CD14-positive monocyte (primary cell): ENCODE measurements at regions not wholly inside any gene's neighbourhood (a gene's known extent, or its start where the extent isn't known, plus 50 kb on each side); places are given as distances from the start of the nearest gene placed in this dataset.

ENCODE experiments used
- DNase-seq, 3 donors: peaks; one replicate each; pipeline ENCODE4 v3.0.0-alpha.2; 2011 to 2022
- H2AFZ ChIP-seq: 2 replicates; pipeline ENCODE4 v1.6.0; 2012; ENCODE audit warnings: mild to moderate bottlenecking, low read depth, low read length, inconsistent platforms; ENCODE audit not compliant: insufficient read depth, poor library complexity, severe bottlenecking
- H3K27ac ChIP-seq, 2 donors: 1 replicate in 1 of 2; 2 replicates in 1 of 2; pipeline ENCODE4 v1.5.1; 2012 to 2013; ENCODE audit warnings: low read length in 2 of 2, control low read depth in 1 of 2, inconsistent platforms in 1 of 2, low read depth in 1 of 2, mild to moderate bottlenecking in 1 of 2
- H3K27me3 ChIP-seq, 2 donors: one replicate each; pipeline versions ENCODE4 v1.6.0 to v1.6.1; 2011 to 2013; ENCODE audit warnings: low read length in 2 of 2; ENCODE audit not compliant: control insufficient read depth in 2 of 2, insufficient read depth in 2 of 2
- H3K36me3 ChIP-seq, 2 donors: replicated peaks in 1 of 2; 1 replicate in 1 of 2; 2 replicates in 1 of 2; pipeline versions ENCODE4 v1.5.1 to v1.6.1; 2012 to 2013; ENCODE audit warnings: low read length in 2 of 2, control low read depth in 1 of 2, inconsistent platforms in 1 of 2, mild to moderate bottlenecking in 1 of 2; ENCODE audit not compliant: insufficient read depth in 2 of 2, control insufficient read depth in 1 of 2
- H3K4me1 ChIP-seq, 2 donors: 1 replicate in 1 of 2; 2 replicates in 1 of 2; pipeline versions ENCODE4 v1.5.1 to v1.6.1; 2012 to 2013; ENCODE audit warnings: low read length in 2 of 2, control low read depth in 1 of 2, inconsistent platforms in 1 of 2, mild to moderate bottlenecking in 1 of 2, moderate library complexity in 1 of 2; ENCODE audit not compliant: insufficient read depth in 2 of 2, control insufficient read depth in 1 of 2
- H3K4me2 ChIP-seq: replicated peaks from 2 replicates; pipeline ENCODE3; 2012; ENCODE audit warnings: low read length, moderate library complexity, mild to moderate bottlenecking; ENCODE audit not compliant: poor library complexity, severe bottlenecking; ENCODE audit errors: extremely low read depth
- H3K4me3 ChIP-seq, 3 experiments: fragments of 200-600 bp in 1 of 3; sonication (generic) in 1 of 3; replicated peaks in 1 of 3; 1 replicate in 2 of 3; 2 replicates in 1 of 3; pipeline ENCODE4 v1.5.1; 2011 to 2013; ENCODE audit warnings: low read length in 3 of 3, mild to moderate bottlenecking in 3 of 3, control low read depth in 2 of 3, low read depth in 2 of 3, inconsistent platforms in 1 of 3, moderate library complexity in 1 of 3
- H3K79me2 ChIP-seq: 2 replicates; pipeline ENCODE4 v1.6.0; 2012; ENCODE audit warnings: mild to moderate bottlenecking, control low read depth, inconsistent platforms, low read length, moderate library complexity; ENCODE audit not compliant: insufficient read depth
- H3K9ac ChIP-seq: 2 replicates; pipeline ENCODE4 v1.6.0; 2017; ENCODE audit warnings: low read length, mild to moderate bottlenecking; ENCODE audit not compliant: insufficient read depth, poor library complexity, severe bottlenecking
- H3K9me3 ChIP-seq, 2 donors: replicated peaks in 1 of 2; 1 replicate in 1 of 2; 2 replicates in 1 of 2; pipeline versions ENCODE4 v1.5.1 to v1.6.1; 2012 to 2013; ENCODE audit warnings: low read length in 2 of 2, control low read depth in 1 of 2; ENCODE audit not compliant: control insufficient read depth in 1 of 2, insufficient read depth in 1 of 2
- H4K20me1 ChIP-seq: 2 replicates; pipeline ENCODE4 v1.6.0; 2012; ENCODE audit warnings: mild to moderate bottlenecking, low read length, control low read depth, moderate library complexity; ENCODE audit not compliant: insufficient read depth
- H3K27ac Mint-ChIP-seq, 7 donors: one replicate each; pipeline ENCODE4 v1.8.0; 2020; ENCODE audit warnings: mild to moderate bottlenecking in 7 of 7, mixed read lengths in 7 of 7, moderate library complexity in 6 of 7, inconsistent platforms in 2 of 7
- H3K27me3 Mint-ChIP-seq, 3 donors: one replicate each; pipeline ENCODE4 v1.8.0; 2021 to 2022; ENCODE audit warnings: low read depth in 3 of 3, mild to moderate bottlenecking in 3 of 3, mixed read lengths in 3 of 3, moderate library complexity in 3 of 3, inconsistent platforms in 1 of 3
- H3K36me3 Mint-ChIP-seq, 2 donors: one replicate each; pipeline ENCODE4 v1.8.0; 2020; ENCODE audit warnings: mixed read lengths in 2 of 2, inconsistent platforms in 1 of 2, mild to moderate bottlenecking in 1 of 2
- H3K4me1 Mint-ChIP-seq: one replicate; pipeline ENCODE4 v1.8.0; 2020; ENCODE audit warnings: mild to moderate bottlenecking, mixed read lengths
- H3K4me3 Mint-ChIP-seq, 2 donors: one replicate each; pipeline ENCODE4 v1.8.0; 2020; ENCODE audit warnings: mild to moderate bottlenecking in 2 of 2, mixed read lengths in 2 of 2, moderate library complexity in 1 of 2
- H3K9me3 Mint-ChIP-seq, 7 donors: one replicate each; pipeline ENCODE4 v1.8.0; 2020 to 2022; ENCODE audit warnings: mixed read lengths in 7 of 7, mild to moderate bottlenecking in 6 of 7, moderate library complexity in 6 of 7, inconsistent platforms in 2 of 7
- WGBS: methylation state at CpG from one replicate; pipeline ENCODE4 v1.1.5; 2013; ENCODE audit warnings: missing lambda C conversion rate; ENCODE audit not compliant: insufficient coverage; 5-methylcytosine and 5-hydroxymethylcytosine counted together
- intact Hi-C, 2 donors: fragments of 100-400 bp; cut with micrococcal nuclease; formaldehyde crosslinking; loops; one replicate each; pipeline versions ENCODE4 v1.15.0 to v1.15.1; 2023
- TF ChIP-seq, protein P1 (sequence below): fragments of 200-600 bp; IDR thresholded peaks from one replicate; pipeline ENCODE4 v1.8.0; 2022; ENCODE audit warnings: antibody characterized with exemption, mild to moderate bottlenecking

DNA sequence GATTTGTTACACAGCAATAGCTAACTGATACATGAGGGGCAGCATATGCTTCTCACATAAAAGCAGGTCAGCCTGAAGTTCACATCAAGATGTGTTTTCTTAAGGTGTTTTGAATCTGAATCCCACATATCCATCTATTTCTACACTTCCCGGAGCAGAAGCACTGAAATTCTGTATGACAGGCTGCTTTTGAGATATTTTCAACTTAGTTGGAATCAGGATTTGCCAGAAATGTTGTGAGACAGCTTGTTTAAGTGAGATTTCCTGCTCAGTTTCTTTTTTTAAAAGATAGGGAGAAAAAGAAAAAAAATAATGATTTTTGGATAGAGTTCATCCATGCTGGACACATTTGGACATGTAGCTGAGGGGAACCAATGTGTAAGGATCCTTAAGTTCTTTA lies 501.5 kb upstream of the CELF4 start:
- Histone ChIP-seq H2AFZ (no peak overlapping the region), H3K4me2 (no peak overlapping the region), H3K27me3 (no peaks in the 10 kb centered on the region), H3K27ac (no peak overlapping the region), H3K4me3 (no peak overlapping the region), H3K36me3 (no peaks in the 10 kb centered on the region), H3K4me1 (no peaks in the 10 kb centered on the region), H4K20me1 (no peaks in the 10 kb centered on the region), H3K9me3 (peaks cover 0 to 12% of the 10 kb centered on the region in 2 donors), H3K79me2 (no peaks in the 10 kb centered on the region), H3K9ac (no peak overlapping the region)
- intact Hi-C loops, result no loop called here
- no CpG with 5 or more reads among the region's 1 CpG for WGBS
- peaks cover 2 to 15% (median 5%) of the 10 kb centered on the region in 7 donors for H3K9me3 Mint-ChIP-seq
- no peaks in the 10 kb centered on the region for H3K4me1 Mint-ChIP-seq
- TF ChIP-seq, protein P1, sequence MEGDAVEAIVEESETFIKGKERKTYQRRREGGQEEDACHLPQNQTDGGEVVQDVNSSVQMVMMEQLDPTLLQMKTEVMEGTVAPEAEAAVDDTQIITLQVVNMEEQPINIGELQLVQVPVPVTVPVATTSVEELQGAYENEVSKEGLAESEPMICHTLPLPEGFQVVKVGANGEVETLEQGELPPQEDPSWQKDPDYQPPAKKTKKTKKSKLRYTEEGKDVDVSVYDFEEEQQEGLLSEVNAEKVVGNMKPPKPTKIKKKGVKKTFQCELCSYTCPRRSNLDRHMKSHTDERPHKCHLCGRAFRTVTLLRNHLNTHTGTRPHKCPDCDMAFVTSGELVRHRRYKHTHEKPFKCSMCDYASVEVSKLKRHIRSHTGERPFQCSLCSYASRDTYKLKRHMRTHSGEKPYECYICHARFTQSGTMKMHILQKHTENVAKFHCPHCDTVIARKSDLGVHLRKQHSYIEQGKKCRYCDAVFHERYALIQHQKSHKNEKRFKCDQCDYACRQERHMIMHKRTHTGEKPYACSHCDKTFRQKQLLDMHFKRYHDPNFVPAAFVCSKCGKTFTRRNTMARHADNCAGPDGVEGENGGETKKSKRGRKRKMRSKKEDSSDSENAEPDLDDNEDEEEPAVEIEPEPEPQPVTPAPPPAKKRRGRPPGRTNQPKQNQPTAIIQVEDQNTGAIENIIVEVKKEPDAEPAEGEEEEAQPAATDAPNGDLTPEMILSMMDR, result no peak
- H3K27me3 Mint-ChIP-seq, result peaks cover 0 to 1% (median 0%) of the 10 kb centered on the region in 3 donors
- H3K36me3 Mint-ChIP-seq, result no peaks in the 10 kb centered on the region
- H3K4me3 Mint-ChIP-seq, result no peak overlapping the region
- DNase-seq, result no peak
- no peak overlapping the region for H3K27ac Mint-ChIP-seq

DNA sequence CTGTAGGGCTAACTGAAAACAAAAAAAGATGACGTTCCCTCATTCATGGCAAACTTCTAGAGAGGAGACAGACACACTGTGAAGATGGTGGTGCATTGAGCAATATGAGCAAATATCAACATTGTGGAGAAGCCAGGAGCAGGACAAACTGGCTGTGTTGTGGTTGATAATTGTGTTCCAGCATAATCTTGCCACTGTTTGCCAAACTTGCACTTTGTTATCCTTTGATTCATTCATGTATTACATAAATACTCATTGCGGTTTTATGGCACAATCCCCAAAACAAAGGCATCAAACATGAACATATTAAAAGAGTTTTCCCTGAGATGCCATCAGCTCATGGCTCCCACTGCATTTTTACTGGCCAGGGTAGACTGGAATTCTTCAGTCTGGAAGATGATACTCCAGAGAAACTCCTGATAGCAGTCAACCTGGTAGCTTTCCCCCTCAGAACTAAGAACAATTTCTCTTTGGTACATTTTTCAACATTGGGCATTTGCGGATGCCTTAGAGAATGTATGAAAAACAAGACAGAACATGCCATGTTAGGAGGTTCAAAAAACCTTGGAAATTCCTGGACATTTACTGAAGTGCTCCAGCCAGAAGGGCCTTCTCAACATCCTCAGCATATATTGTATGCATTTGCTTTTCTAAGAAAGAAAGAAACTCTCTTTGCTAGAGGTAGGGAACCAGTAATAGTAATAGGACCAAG lies 487.4 kb upstream of the CELF4 start:
- no peak overlapping the region for H3K27ac ChIP-seq

More for the DNA sequence above, 487.4 kb upstream of the CELF4 start:
- peaks cover 0 to 12% (median 3%) of the 10 kb centered on the region in 7 donors for H3K9me3 Mint-ChIP-seq
- Histone ChIP-seq H3K36me3 (no peaks in the 10 kb centered on the region), H3K27me3 (no peaks in the 10 kb centered on the region), H3K4me3 (no peak overlapping the region), H3K9ac (no peak overlapping the region), H3K4me1 (no peaks in the 10 kb centered on the region), H3K9me3 (peaks cover 0 to 6% of the 10 kb centered on the region in 2 donors), H4K20me1 (no peaks in the 10 kb centered on the region), H3K79me2 (no peaks in the 10 kb centered on the region), H3K4me2 (no peak overlapping the region), H2AFZ (no peak overlapping the region)
- 100% methylated on average over 1 of the region's 3 CpGs for WGBS
- H3K27me3 Mint-ChIP-seq, result peaks cover 0 to 2% (median 0%) of the 10 kb centered on the region in 3 donors
- H3K4me3 Mint-ChIP-seq, result no peak overlapping the region
- intact Hi-C loops, result no loop called here
- TF ChIP-seq, protein P1, result no peak
- H3K36me3 Mint-ChIP-seq, result no peaks in the 10 kb centered on the region
- DNase-seq, result no peak
- no peaks in the 10 kb centered on the region for H3K4me1 Mint-ChIP-seq
- no peak overlapping the region for H3K27ac Mint-ChIP-seq
